ENCODE measurements at regions not wholly inside any gene's neighbourhood (a gene's known extent, or its start where the extent isn't known, plus 50 kb on each side); places are given as distances from the start of the nearest gene placed in this dataset.

DNA sequence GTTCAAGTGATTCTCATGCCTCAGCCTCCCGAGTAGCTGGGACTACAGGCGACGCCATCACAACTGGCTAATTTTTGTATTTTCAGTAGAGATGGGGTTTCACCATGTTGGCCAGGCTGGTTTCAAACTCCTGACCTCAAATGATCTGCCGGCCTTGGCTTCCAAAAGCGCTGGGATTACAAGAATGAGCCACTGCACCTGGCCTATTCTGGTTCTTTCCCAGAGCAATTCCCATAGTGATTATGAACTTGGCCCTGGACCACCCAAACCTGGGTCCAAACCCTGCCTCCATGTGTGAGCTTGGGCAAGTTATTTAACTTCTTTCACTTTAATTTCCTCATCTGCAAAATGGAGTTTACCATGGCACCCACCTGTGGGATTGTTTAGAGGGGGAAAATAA is 61.5 kb upstream of the HEPHL1 start:
- WGBS (ENCODE audit: extremely low coverage, insufficient read length, low lambda C conversion rate) = no CpG with 5 or more reads among the region's 5 CpGs

More for the DNA sequence above, 61.5 kb upstream of the HEPHL1 start:
- no peak overlapping the region for H3K23ac ChIP-seq (ENCODE audit: insufficient read length, low read depth, low read length)
- H3K14ac ChIP-seq (ENCODE audit: insufficient read depth, low read length) = no peak overlapping the region
- no peak overlapping the region for H4K5ac ChIP-seq (ENCODE audit: insufficient read length, low read depth, low read length)
- H2BK15ac ChIP-seq (ENCODE audit: low read depth, low read length) = no peak overlapping the region
- no peaks in the 10 kb centered on the region for H3K79me1 ChIP-seq (ENCODE audit: insufficient read depth, low read depth, low read length, poor library complexity, severe bottlenecking)
- no peak overlapping the region for H3K56ac ChIP-seq (ENCODE audit: insufficient read length, low read depth, low read length)
- no peak for DNase-seq
- no peaks in the 10 kb centered on the region for H3K27me3 ChIP-seq (ENCODE audit: insufficient read depth, low read length)
- no peak overlapping the region for H3K4me3 Mint-ChIP-seq
- H2BK5ac ChIP-seq (ENCODE audit: insufficient read length, low read length) = no peak overlapping the region
- TF ChIP-seq, protein P1, sequence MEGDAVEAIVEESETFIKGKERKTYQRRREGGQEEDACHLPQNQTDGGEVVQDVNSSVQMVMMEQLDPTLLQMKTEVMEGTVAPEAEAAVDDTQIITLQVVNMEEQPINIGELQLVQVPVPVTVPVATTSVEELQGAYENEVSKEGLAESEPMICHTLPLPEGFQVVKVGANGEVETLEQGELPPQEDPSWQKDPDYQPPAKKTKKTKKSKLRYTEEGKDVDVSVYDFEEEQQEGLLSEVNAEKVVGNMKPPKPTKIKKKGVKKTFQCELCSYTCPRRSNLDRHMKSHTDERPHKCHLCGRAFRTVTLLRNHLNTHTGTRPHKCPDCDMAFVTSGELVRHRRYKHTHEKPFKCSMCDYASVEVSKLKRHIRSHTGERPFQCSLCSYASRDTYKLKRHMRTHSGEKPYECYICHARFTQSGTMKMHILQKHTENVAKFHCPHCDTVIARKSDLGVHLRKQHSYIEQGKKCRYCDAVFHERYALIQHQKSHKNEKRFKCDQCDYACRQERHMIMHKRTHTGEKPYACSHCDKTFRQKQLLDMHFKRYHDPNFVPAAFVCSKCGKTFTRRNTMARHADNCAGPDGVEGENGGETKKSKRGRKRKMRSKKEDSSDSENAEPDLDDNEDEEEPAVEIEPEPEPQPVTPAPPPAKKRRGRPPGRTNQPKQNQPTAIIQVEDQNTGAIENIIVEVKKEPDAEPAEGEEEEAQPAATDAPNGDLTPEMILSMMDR (conservative IDR thresholded peaks at IDR 0.05) = no peak
- peaks cover 0 to 12% of the 10 kb centered on the region in 2 experiments; a peak in 3 of 4 replicates for H3K4me1 Mint-ChIP-seq
- H2AK5ac ChIP-seq (ENCODE audit: insufficient read length, low read length) = no peak overlapping the region
- H2BK120ac ChIP-seq (ENCODE audit: low read depth, low read length, poor library complexity, severe bottlenecking) = no peak overlapping the region
- H3K27me3 Mint-ChIP-seq (ENCODE audit: low read depth) = peaks cover 2% of the 10 kb centered on the region
- no peak overlapping the region for H3T11ph ChIP-seq (ENCODE audit: low read length)
- no peaks in the 10 kb centered on the region for H3K4me1 ChIP-seq (ENCODE audit: insufficient read depth, low read length)
- H3K27ac ChIP-seq (ENCODE audit: insufficient read length, low read depth, low read length) = no peak overlapping the region
- no peaks in the 10 kb centered on the region for H3K9me3 ChIP-seq (ENCODE audit: control insufficient read depth, low read depth, low read length)
- H3K18ac ChIP-seq (ENCODE audit: insufficient read length, low read depth, low read length) = no peak overlapping the region
- no peak overlapping the region for H3K4ac ChIP-seq (ENCODE audit: low read depth, low read length)
- no peak overlapping the region for H2BK12ac ChIP-seq (ENCODE audit: insufficient read length, low read depth, low read length)
- H4K8ac ChIP-seq (replicated peaks; ENCODE audit: insufficient read length, low read depth, low read length) = no peak overlapping the region
- no peak overlapping the region for H4K91ac ChIP-seq (ENCODE audit: insufficient read length, low read depth, low read length)
- no peak overlapping the region for H2BK20ac ChIP-seq (ENCODE audit: low read depth, low read length, poor library complexity, severe bottlenecking)
- peaks cover 4 to 6% of the 10 kb centered on the region in 2 experiments; a peak in 4 of 5 replicates for H3K9me3 Mint-ChIP-seq
- H2AFZ ChIP-seq (ENCODE audit: low read length) = no peak overlapping the region
- H4K20me1 ChIP-seq (ENCODE audit: control insufficient read depth, insufficient read depth, insufficient read length) = no peaks in the 10 kb centered on the region
- H3K4me2 ChIP-seq (ENCODE audit: insufficient read depth, insufficient read length, low read length) = no peak overlapping the region
- H3K23me2 ChIP-seq (ENCODE audit: insufficient read length, low read depth, low read length, poor library complexity, severe bottlenecking) = no peaks in the 10 kb centered on the region
- peaks cover 2 to 4% (median 2%) of the 10 kb centered on the region in 3 experiments; a peak in 4 of 7 replicates for H3K36me3 Mint-ChIP-seq (ENCODE audit: insufficient read depth in 1 of 3, low read depth in 3 of 3)
- no peaks in the 10 kb centered on the region for H3K79me2 ChIP-seq (ENCODE audit: insufficient read depth, low read length)
- no peak overlapping the region for H3K27ac Mint-ChIP-seq
- H3K9ac ChIP-seq (ENCODE audit: extremely low read depth, insufficient read length, low read length) = no peak overlapping the region

All from H9 (cell line).